Middle frontal gyrus (tissue), 1 donor: ENCODE measurements at regions not wholly inside any gene's neighbourhood (a gene's known extent, or its start where the extent isn't known, plus 50 kb on each side); places are given as distances from the start of the nearest gene placed in this dataset.

Source experiments
- DNase-seq: peaks from one replicate; pipeline ENCODE4 v3.0.0-alpha.2; 2015; ENCODE audit warnings: low spot score; ENCODE audit errors: extremely low spot score

DNA sequence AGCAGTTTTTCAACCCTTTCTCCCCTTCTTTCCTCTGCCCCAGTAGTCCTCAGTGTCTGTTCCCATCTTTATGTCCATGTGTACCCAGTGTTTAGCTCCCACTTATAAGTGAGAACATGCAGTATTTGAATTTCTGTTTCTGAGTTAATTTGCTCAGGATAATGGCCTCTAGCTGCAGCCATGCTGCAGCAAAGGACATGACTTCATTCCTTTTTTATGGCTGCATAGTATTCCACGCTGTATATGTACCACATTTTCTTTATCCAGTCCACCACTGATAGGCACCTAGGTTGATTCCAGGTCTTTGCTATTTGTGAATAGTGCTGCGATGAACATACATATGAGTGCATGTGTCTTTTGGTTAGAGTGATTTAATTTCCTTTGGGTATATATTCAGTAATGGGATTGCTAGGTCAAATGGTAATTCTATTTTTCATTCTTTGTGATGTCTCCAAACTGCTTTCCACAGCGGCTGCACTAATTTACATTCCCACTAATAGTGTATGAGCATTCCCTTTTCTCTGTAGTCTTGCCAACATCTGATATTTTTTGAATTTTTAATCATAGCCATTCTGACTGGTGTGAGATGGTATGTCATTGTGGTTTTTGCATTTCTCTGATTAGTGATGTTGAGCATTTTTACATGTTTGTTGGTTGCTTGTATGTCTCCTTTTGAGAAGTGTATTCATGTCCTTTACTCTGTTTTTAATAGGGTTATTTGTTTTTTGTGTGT, 54.6 kb upstream of the ANK2 start:
- no peak for DNase-seq
